GM12872 (cell line): ENCODE measurements at regions not wholly inside any gene's neighbourhood (a gene's known extent, or its start where the extent isn't known, plus 50 kb on each side); places are given as distances from the start of the nearest gene placed in this dataset.

Source experiments
- CTCF ChIP-seq: IDR thresholded peaks from 3 replicates; pipeline ENCODE4 v1.5.1; 2011; ENCODE audit warnings: low read depth, mild to moderate bottlenecking, low read length, moderate library complexity; ENCODE audit not compliant: insufficient read depth

GRCh38 chr18:30093376-30093775 is 949.2 kb downstream of the DSC3 start:
- no peak for TF ChIP-seq CTCF

DNA sequence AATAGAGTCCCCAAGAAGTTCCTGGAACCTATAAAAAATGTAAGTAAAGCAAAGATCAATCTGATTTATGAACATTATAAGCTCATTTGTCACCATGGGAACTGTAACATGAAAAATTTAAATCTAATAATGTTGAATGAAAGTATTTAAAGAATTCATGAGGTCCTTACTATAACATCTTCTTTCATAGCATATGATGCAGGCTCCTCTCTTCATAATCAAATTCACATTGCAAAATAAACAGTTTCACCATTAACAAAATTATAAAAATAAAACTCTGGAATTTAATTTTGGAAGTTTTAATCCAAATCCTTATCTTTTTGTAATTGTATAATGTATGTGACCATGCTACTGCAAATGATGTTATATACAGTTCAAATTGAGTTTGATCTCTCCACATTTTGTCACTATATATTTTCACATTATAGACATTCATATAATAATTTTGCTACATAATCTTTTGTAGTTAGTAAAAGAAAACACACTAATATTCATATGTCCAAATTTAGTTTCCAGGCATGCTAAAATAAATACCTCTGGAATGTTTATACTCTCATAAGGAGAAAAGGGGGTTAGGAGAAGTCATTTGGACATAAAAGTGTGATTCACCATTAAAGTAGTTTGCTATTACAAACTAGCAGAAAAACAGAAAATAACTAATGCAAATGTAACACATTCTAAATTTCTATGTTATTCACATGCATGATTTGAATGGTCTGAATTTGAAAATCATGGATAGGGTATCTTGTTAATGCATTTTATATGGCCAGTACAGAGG is 954.1 kb downstream of the DSC3 start:
- TF ChIP-seq CTCF, result no peak

DNA sequence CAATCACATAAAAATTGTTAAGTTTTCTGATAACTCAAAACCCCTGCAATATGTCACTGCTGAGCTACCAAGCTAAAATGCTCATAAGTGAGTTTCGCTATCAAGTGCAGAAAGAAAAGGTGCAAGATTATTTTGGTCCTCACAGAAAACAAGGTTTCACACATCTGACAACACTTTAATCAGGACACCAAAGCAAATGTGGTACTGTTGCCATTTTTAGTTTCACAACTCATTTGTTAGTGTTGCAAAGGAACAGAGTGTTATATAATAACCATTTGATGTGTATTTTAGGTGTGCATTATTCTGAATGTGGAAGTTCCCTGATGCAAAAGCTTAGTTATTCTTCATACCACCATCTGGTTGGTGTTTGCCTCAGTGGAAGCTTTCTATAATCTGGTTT is 956.2 kb downstream of the DSC3 start:
- no peak for TF ChIP-seq CTCF

GRCh38 chr18:30081122-30081521 is 961.4 kb downstream of the DSC3 start:
- no peak for TF ChIP-seq CTCF

GRCh38 chr18:30072609-30073385 is 969.7 kb downstream of the DSC3 start:
- TF ChIP-seq CTCF, result no peak

- no peak for TF ChIP-seq CTCF
Measured at GRCh38 chr18:30066288-30066687, 976.3 kb downstream of the DSC3 start.

DNA sequence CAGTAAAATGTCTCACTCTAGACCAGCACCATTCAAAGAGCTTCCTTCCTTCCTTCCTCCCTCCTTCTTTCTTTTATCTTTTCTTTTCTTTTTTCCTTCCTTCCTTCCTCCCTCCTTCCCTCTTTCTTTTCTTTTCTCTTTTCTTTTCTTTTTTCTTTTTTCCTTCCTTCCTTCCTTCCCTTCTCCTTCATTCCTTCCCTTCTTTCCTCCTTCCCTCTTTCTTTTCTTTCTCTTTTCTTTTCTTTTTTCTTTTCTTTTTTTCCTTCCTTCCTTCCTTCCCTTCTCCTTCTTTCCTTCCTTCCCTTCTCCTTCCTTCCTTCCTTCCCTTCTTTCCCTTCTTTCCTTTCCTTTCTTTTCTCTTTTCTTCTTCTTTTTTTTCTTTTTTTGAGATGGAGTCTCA is 985.1 kb downstream of the DSC3 start:
- no peak for TF ChIP-seq CTCF
